NCI-H510A treated with DMSO at 0.1 percent for 48 hours (cell line): ENCODE measurements at regions not wholly inside any gene's neighbourhood (a gene's known extent, or its start where the extent isn't known, plus 50 kb on each side); places are given as distances from the start of the nearest gene placed in this dataset.
A peak's percentile ranks its signal among the peaks of the same experiment; 100 is the strongest.

Experiments
- DNase-seq: peaks from one replicate; lab custom pipeline; 2025; lab: John Stamatoyannopoulos, UW

GRCh38 chr2:191560411-191560980 lies 117.4 kb upstream of the NABP1 start:
- DNase-seq, result no peak

DNA sequence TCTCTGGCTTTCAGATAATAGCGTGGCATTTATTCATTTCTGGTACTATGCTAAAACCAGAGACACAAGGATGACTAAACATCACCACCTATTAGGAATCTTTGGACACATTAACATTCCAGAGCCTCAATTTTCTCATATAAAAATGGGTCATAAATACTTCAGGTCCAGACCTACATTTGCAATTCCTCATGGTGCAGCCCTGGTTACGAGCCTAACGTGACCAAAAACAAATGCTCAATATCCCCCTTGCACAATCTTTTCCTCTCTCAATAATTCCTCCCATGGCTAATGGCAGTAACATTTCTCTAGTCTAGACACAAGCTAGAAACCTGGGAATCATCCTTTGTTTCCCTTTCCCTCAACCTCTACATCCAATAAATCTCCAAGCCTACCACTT lies 112.8 kb upstream of the NABP1 start:
- no peak for DNase-seq

GRCh38 chr2:191565647-191566198 lies 112.2 kb upstream of the NABP1 start:
- no peak for DNase-seq

DNA sequence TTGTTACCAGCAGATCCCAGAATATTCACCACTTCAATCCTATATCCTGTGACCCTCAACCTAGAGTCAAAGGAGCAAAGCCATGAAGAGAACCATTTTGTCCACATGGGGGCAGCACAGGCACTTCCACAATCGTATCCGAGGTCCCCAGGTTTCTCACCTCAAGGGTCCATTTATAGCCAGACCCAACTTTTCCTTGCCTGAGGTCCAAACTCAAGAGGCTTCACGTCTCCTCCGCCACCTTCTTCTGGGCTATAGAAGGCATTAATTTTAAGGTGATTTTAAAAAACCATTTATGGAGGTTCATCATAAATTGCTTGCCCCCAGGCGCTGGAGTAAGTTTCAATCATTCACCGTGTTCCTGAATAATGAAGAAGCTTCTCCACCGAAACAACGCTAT lies 111.6 kb upstream of the NABP1 start:
- peak; percentile 79 for DNase-seq

- DNase-seq, result no peak
These were observed 110.7 kb upstream of the NABP1 start for GRCh38 chr2:191567206-191567605.

GRCh38 chr2:191569025-191569424 lies 108.9 kb upstream of the NABP1 start:
- DNase-seq, result no peak

GRCh38 chr2:191571163-191571769 lies 106.7 kb upstream of the NABP1 start:
- DNase-seq, result peak; percentile 7

GRCh38 chr2:191572319-191572718 lies 105.6 kb upstream of the NABP1 start:
- no peak for DNase-seq

- DNase-seq, result no peak
These were observed 104.7 kb upstream of the NABP1 start for GRCh38 chr2:191573216-191573615.

DNA sequence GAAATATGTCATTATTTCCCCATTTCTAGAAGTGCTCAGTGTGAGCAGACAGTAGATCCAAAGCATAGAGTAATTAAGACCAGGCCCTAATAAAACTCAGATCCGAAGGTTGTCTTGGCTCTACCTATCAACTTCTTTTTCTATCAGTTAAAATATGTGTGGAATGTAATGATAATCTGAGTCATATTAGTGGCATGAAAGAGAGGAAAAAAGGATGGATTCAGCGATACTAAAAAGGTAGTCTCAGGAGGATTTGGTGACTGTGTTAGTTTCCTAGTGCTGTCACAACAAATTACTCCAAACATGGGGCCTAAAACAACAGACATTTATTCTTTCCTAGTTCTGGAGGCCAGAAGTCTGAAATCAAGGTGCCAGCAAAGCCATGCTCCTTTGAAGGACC lies 103.7 kb upstream of the NABP1 start:
- DNase-seq, result no peak

DNA sequence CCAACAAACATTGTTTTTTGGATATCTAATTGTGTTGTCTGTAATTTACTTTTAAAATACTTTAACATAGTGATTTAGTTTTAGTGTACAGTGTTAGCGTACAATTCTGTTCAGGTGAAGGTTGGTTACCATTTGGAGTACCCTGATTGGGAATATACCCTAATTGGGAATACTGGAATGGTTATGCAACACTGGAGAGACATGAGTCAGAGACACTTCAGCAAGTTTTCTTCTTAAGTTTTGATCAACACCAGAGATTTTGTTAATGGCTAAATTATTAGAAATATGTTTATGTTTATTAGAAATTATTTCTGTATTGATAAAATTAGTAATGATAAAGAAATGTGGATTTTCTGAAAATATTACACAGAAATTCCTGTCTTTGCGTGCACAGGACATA lies 100.3 kb upstream of the NABP1 start:
- DNase-seq, result no peak

DNA sequence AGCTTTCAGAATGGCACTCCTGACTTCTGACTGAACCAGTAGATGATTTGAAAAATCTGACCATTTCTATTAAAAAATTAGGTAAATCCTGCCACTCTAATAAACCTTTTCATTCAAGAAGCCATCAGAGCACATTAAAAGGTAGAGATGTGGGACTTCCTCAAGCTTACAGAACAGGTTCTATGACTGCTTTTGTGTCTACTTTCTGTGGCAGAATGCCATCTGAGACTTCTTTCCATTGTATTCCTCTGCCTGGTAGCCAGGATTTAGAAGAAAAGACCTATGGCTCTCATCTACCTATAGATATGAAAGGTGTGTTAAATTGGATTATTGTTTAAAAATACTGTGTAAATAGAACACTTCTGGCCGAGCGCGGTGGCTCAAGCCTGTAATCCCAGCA lies 99.9 kb upstream of the NABP1 start:
- no peak for DNase-seq

GRCh38 chr2:191580581-191580980 lies 97.4 kb upstream of the NABP1 start:
- no peak for DNase-seq

- no peak for DNase-seq
These were observed 96.9 kb upstream of the NABP1 start for GRCh38 chr2:191581003-191581402.

DNA sequence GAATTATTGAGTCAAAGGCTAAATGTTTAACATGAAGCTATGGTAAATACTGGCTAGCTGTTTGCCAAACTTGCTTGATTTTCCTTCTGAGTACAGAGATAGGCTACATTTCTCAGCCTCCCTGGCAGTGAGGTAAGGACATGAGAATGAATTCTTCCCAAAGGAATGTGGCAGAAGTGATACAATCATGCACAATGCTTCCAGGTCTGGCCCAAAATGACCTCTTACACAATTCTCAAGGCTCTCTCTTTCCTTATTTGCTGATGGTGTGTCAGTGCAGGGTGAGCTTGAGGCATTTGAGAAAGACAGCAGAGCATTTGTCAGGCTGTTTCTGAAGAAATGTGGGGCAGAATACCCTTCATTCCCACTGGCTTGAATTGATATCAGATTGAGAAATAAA lies 95.6 kb upstream of the NABP1 start:
- no peak for DNase-seq

DNA sequence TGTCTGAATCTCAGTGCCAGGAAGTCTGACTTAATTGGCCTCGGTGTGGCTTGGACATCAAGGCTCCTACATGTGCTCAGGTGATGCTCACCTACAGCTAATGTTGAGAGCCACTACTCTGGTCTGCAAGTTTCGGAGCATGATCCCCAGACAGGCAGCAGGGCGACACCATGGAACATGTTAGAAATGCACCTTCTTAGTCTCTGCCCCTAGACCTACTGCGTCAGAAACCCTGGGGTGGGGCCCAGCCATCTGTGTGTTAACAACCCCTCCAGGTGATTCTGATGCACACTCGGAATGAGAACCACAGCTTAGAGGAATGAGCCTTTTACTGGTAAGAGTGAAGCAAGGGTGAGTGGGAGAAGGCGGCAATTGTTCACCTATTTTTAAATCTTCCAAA lies 86.9 kb upstream of the NABP1 start:
- DNase-seq, result no peak

GRCh38 chr2:191593622-191594385 lies 84.1 kb upstream of the NABP1 start:
- no peak for DNase-seq

- DNase-seq, result peak; percentile 8
These were observed 80.7 kb upstream of the NABP1 start for GRCh38 chr2:191597186-191597751.

DNA sequence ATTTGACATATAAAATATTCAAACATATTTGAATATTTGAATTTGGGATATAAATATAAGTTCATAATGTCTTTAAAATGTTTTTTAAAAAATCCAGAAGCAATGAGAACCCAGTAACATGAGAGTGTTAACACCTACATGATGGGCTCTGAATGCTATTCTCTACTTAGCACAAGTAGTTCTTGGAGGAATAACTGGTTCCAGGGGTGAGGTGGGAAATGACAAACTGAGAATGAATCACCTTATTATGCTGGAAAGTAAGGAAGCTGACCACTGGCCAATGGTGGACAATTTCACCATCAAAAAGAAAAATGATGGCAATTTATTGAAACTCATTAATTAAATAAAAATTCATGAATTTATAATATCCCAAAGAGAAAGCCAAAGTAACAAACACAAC lies 79.6 kb upstream of the NABP1 start:
- no peak for DNase-seq

GRCh38 chr2:191601060-191601459 lies 76.9 kb upstream of the NABP1 start:
- DNase-seq, result no peak

- no peak for DNase-seq
These were observed 73.8 kb upstream of the NABP1 start for GRCh38 chr2:191604154-191604553.

DNA sequence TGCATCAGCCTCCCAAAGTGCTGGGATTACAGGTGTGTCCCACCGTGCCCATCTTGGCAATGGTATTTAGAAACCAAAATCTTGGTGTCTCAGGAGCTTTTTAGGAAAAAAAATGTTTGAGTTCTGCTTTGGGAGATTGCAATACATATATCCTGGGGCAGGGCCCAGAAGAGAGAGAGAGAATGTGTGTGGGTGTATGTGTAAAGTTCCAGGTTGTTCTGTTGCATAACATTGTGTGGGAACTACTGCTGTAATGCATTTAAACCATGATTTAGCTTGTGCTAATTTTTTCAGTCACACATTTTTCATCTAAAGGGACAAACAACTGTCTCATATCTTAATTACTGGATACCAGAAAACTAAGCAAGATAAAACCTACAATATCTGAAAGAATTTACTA lies 70.8 kb upstream of the NABP1 start:
- no peak for DNase-seq

- no peak for DNase-seq
These were observed 67.2 kb upstream of the NABP1 start for GRCh38 chr2:191610756-191611155.
